K562 (cell line): ENCODE measurements at regions not wholly inside any gene's neighbourhood (a gene's known extent, or its start where the extent isn't known, plus 50 kb on each side); places are given as distances from the start of the nearest gene placed in this dataset.

Experiments
- MAFF ChIP-seq: IDR thresholded peaks from 2 replicates; pipeline ENCODE4 v1.6.1; 2012; ENCODE audit warnings: low read length, improper control_type of control experiment
- ZNF124 ChIP-seq: sonication (generic); formaldehyde crosslinking; IDR thresholded peaks from 2 replicates; pipeline ENCODE4 v1.8.1; 2022; ENCODE audit warnings: missing genetic modification reagents
- ZNF217 ChIP-seq: sonication (generic); formaldehyde crosslinking; IDR thresholded peaks from 2 replicates; pipeline ENCODE4 v1.8.0; 2022; ENCODE audit warnings: mild to moderate bottlenecking, missing genetic modification reagents
- TF ChIP-seq, protein P1 (sequence below): fragments of 450-650 bp; IDR thresholded peaks from 2 replicates; pipeline ENCODE4 v1.6.1; 2018; ENCODE audit warnings: mild to moderate bottlenecking, low read depth; ENCODE audit not compliant: partially characterized antibody
- TF ChIP-seq, protein P2 (sequence below): sonication (generic); formaldehyde crosslinking; IDR thresholded peaks from 2 replicates; pipeline ENCODE4 v1.8.0; 2022; ENCODE audit warnings: mild to moderate bottlenecking, low read depth, missing genetic modification reagents
- TF ChIP-seq, protein P3 (sequence below): fragments of 450-650 bp; formaldehyde crosslinking; IDR thresholded peaks from 2 replicates; pipeline ENCODE4 v1.4.0; 2020; ENCODE audit warnings: mild to moderate bottlenecking, mixed read lengths

DNA sequence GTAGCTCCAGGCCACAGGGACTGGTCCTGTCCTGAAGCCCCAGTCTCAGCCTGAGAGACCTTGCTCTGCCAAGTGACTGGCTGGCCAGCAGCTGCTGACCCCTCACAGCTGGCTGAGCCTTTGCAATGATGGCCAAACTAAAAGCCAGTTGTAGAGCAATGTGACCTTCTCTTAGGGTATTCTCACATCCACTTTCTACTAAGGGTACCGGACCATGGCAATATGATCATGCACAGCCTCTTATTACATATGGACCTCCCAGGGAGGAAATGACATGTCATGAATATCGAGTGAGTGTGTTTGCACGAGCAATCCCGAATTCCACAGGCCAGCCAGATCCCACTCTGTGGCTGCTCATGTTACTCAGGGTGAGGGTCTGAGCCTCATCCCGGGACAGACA, 213.9 kb downstream of the VAPA start (continued):
- TF ChIP-seq, protein P1, sequence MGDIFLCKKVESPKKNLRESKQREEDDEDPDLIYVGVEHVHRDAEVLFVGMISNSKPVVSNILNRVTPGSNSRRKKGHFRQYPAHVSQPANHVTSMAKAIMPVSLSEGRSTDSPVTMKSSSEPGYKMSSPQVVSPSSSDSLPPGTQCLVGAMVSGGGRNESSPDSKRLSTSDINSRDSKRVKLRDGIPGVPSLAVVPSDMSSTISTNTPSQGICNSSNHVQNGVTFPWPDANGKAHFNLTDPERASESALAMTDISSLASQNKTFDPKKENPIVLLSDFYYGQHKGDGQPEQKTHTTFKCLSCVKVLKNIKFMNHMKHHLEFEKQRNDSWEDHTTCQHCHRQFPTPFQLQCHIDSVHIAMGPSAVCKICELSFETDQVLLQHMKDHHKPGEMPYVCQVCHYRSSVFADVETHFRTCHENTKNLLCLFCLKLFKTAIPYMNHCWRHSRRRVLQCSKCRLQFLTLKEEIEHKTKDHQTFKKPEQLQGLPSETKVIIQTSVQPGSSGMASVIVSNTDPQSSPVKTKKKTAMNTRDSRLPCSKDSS = no peak
- no peak for TF ChIP-seq ZNF124
- TF ChIP-seq, protein P2, sequence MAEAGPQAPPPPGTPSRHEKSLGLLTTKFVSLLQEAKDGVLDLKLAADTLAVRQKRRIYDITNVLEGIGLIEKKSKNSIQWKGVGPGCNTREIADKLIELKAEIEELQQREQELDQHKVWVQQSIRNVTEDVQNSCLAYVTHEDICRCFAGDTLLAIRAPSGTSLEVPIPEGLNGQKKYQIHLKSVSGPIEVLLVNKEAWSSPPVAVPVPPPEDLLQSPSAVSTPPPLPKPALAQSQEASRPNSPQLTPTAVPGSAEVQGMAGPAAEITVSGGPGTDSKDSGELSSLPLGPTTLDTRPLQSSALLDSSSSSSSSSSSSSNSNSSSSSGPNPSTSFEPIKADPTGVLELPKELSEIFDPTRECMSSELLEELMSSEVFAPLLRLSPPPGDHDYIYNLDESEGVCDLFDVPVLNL (CRISPR knock-in tag) = no peak
- no peak for TF ChIP-seq ZNF217 (CRISPR knock-in tag)
- TF ChIP-seq, protein P3, sequence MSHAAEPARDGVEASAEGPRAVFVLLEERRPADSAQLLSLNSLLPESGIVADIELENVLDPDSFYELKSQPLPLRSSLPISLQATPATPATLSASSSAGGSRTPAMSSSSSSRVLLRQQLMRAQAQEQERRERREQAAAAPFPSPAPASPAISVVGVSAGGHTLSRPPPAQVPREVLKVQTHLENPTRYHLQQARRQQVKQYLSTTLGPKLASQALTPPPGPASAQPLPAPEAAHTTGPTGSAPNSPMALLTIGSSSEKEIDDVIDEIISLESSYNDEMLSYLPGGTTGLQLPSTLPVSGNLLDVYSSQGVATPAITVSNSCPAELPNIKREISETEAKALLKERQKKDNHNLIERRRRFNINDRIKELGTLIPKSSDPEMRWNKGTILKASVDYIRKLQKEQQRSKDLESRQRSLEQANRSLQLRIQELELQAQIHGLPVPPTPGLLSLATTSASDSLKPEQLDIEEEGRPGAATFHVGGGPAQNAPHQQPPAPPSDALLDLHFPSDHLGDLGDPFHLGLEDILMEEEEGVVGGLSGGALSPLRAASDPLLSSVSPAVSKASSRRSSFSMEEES (CRISPR knock-in tag) = no peak
- TF ChIP-seq MAFF = no peak
